Esophagus muscularis mucosa (tissue), 4 donors: ENCODE measurements at regions not wholly inside any gene's neighbourhood (a gene's known extent, or its start where the extent isn't known, plus 50 kb on each side); places are given as distances from the start of the nearest gene placed in this dataset.

ENCODE experiments used
- DNase-seq: peaks from one replicate; pipeline ENCODE4 v3.0.0-alpha.2; 2017; ENCODE audit errors: extremely low spot score
- H3K27ac ChIP-seq, 4 donors: fragments of 200-600 bp; sonication (generic); replicated peaks in 1 of 4; 1 replicate in 3 of 4; 2 replicates in 1 of 4; pipeline ENCODE4 v1.5.1; 2016 to 2019; ENCODE audit warnings: mild to moderate bottlenecking in 1 of 4
- H3K27me3 ChIP-seq, 4 donors: fragments of 200-600 bp; sonication (generic); one replicate each; pipeline versions ENCODE4 v1.5.1 to v1.6.0; 2016 to 2019
- H3K36me3 ChIP-seq, 4 donors: fragments of 200-600 bp; sonication (generic); one replicate each; pipeline ENCODE4 v1.5.1; 2016 to 2019
- H3K4me1 ChIP-seq, 4 donors: fragments of 200-600 bp; sonication (generic); one replicate each; pipeline ENCODE4 v1.5.1; 2016 to 2019
- H3K4me3 ChIP-seq, 4 donors: fragments of 200-600 bp; sonication (generic); 1 replicate in 2 of 4; 2 replicates in 2 of 4; pipeline ENCODE4 v1.5.1; 2016 to 2019; ENCODE audit warnings: mild to moderate bottlenecking in 4 of 4, moderate library complexity in 1 of 4
- H3K9me3 ChIP-seq, 4 donors: fragments of 200-600 bp; sonication (generic); 1 replicate in 3 of 4; 2 replicates in 1 of 4; pipeline ENCODE4 v1.5.1; 2016 to 2019
- EP300 ChIP-seq: sonication (generic); formaldehyde crosslinking; IDR thresholded peaks from one replicate; pipeline ENCODE4 v1.6.1; 2017; ENCODE audit warnings: antibody characterized with exemption
- POLR2A ChIP-seq: fragments of 450-650 bp; IDR thresholded peaks from one replicate; pipeline ENCODE4 v1.6.1; 2017; ENCODE audit warnings: antibody characterized with exemption, moderate library complexity, mild to moderate bottlenecking, low read depth
- POLR2AphosphoS5 ChIP-seq, 2 donors: sonication (generic); formaldehyde crosslinking; IDR thresholded peaks; one replicate each; pipeline ENCODE4 v1.6.1; 2017; ENCODE audit warnings: antibody characterized with exemption in 2 of 2
- WGBS: methylation state at CpG from one replicate; pipeline ENCODE4 v1.1.5; 2018; 5-methylcytosine and 5-hydroxymethylcytosine counted together
- intact Hi-C: fragments of 100-400 bp; cut with DNase I; formaldehyde crosslinking; loops from one replicate; pipeline ENCODE4 v1.15.1; 2023
- TF ChIP-seq, protein P1 (sequence below), 3 experiments: fragments of 200-600 bp in 2 of 3; fragments of 450-650 bp in 1 of 3; sonication (generic) in 2 of 3; IDR thresholded peaks; one replicate each; pipeline ENCODE4 v1.5.1; 2017 to 2019; ENCODE audit warnings: antibody characterized with exemption in 3 of 3, mild to moderate bottlenecking in 2 of 3, moderate library complexity in 1 of 3

DNA sequence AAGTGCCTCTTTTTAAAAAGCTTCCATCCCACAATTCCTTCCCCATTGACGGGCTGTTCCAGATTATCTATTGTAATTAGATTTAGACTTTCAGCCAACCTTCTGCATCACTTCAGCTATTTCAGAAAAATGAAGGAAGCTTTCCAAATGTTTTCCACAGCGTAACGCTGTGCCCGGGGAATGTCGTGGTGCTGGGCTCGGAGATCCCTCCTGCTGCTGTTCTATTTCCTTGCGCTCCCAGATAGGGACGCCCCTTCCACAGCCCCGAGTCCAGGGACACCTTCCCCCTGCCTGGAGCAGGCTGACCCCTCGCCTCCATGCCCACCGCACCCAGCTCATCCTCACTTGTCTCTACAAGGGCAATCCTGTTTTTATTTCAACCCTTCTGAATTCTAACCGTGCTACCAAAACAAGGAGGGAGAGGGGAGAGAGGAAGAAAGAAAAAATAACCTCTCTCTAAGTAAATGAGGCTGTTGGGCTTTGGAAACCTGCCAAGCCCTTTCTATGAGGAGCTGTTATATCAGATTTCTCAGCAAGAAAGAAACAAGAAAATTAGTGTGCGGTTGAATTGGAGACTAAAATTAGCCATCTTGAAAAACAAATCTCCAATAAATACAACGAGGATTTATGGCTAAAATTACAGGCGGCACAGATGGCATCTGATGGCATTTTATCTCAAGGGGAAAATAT, 366.9 kb downstream of the BRD1 start:
- intact Hi-C loops = no loop called here
- TF ChIP-seq, protein P1, sequence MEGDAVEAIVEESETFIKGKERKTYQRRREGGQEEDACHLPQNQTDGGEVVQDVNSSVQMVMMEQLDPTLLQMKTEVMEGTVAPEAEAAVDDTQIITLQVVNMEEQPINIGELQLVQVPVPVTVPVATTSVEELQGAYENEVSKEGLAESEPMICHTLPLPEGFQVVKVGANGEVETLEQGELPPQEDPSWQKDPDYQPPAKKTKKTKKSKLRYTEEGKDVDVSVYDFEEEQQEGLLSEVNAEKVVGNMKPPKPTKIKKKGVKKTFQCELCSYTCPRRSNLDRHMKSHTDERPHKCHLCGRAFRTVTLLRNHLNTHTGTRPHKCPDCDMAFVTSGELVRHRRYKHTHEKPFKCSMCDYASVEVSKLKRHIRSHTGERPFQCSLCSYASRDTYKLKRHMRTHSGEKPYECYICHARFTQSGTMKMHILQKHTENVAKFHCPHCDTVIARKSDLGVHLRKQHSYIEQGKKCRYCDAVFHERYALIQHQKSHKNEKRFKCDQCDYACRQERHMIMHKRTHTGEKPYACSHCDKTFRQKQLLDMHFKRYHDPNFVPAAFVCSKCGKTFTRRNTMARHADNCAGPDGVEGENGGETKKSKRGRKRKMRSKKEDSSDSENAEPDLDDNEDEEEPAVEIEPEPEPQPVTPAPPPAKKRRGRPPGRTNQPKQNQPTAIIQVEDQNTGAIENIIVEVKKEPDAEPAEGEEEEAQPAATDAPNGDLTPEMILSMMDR (IDR thresholded peaks at IDR 0.05) = no peak
- no peak for TF ChIP-seq POLR2AphosphoS5 (IDR thresholded peaks at IDR 0.05)
- TF ChIP-seq POLR2A = no peak
- TF ChIP-seq EP300 = no peak
- WGBS = 29% methylated on average over 15 of the region's 15 CpGs
- Histone ChIP-seq H3K9me3 (no peaks in the 10 kb centered on the region), H3K27ac (no peak overlapping the region), H3K4me3 (no peak overlapping the region), H3K36me3 (no peaks in the 10 kb centered on the region), H3K27me3 (peaks cover 0 to 64% (median 2%) of the 10 kb centered on the region in 4 donors), H3K4me1 (no peaks in the 10 kb centered on the region)
- no peak for DNase-seq

DNA sequence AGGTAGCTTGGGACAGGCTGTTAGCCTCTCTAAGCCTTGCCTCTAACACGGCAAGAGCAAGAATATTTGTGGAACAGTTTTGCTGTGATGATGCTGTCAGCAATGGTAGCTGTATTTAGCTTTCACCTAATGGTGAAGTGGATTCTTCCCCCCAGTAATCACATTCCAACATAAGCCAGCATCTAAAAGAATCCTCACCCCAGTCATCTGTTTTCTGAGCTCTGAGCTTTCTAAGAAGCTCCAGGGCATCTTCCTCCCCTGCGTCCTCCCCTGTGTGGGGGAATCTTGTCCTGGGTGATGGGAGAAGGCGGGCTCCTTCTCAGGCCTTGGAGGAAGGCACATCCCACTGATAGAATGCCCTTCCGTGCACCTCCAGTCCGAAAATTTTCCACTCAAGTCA, 367.6 kb downstream of the BRD1 start:
- no peaks in the 10 kb centered on the region for H3K36me3 ChIP-seq
- H3K4me3 ChIP-seq = no peak overlapping the region
- intact Hi-C loops = no loop called here
- WGBS = 50% methylated on average over 5 of the region's 5 CpGs
- H3K9me3 ChIP-seq = no peaks in the 10 kb centered on the region
- H3K4me1 ChIP-seq = no peaks in the 10 kb centered on the region
- peaks cover 0 to 67% (median 2%) of the 10 kb centered on the region in 4 donors for H3K27me3 ChIP-seq
- no peak overlapping the region for H3K27ac ChIP-seq
- DNase-seq = no peak
- TF ChIP-seq POLR2AphosphoS5 (IDR thresholded peaks at IDR 0.05) = no peak
- no peak for TF ChIP-seq EP300
- TF ChIP-seq, protein P1 (IDR thresholded peaks at IDR 0.05) = no peak
- TF ChIP-seq POLR2A = no peak

DNA sequence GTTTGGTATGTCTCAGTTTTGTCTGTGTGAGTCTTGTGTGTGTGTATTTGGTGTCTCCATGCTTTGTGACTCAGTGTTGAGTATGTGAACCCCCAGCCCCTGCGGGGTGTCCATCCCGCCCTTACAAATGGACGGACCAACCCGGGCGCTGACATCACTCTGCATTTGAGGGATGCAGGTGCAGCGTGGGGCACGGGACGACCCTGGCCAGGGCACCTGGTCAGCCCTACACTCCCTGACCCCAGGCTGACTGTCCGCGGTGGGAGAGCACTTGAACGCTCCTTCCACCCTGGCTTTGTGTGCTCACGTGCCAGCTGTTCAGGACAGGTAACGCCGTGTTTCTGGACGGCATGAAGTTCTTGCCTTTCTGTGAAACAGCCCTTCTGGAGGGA, 369.0 kb downstream of the BRD1 start:
- TF ChIP-seq POLR2A (no peak), EP300 (no peak), POLR2AphosphoS5 (IDR thresholded peaks at IDR 0.05) (no peak)
- TF ChIP-seq, protein P1 (IDR thresholded peaks at IDR 0.05) = no peak
- Histone ChIP-seq H3K36me3 (no peaks in the 10 kb centered on the region), H3K4me1 (no peaks in the 10 kb centered on the region), H3K4me3 (no peak overlapping the region), H3K9me3 (no peaks in the 10 kb centered on the region), H3K27ac (no peak overlapping the region), H3K27me3 (peaks cover 0 to 66% (median 2%) of the 10 kb centered on the region in 4 donors)
- 92% methylated on average over 9 of the region's 15 CpGs for WGBS
- DNase-seq = no peak
- intact Hi-C loops = no loop called here

DNA sequence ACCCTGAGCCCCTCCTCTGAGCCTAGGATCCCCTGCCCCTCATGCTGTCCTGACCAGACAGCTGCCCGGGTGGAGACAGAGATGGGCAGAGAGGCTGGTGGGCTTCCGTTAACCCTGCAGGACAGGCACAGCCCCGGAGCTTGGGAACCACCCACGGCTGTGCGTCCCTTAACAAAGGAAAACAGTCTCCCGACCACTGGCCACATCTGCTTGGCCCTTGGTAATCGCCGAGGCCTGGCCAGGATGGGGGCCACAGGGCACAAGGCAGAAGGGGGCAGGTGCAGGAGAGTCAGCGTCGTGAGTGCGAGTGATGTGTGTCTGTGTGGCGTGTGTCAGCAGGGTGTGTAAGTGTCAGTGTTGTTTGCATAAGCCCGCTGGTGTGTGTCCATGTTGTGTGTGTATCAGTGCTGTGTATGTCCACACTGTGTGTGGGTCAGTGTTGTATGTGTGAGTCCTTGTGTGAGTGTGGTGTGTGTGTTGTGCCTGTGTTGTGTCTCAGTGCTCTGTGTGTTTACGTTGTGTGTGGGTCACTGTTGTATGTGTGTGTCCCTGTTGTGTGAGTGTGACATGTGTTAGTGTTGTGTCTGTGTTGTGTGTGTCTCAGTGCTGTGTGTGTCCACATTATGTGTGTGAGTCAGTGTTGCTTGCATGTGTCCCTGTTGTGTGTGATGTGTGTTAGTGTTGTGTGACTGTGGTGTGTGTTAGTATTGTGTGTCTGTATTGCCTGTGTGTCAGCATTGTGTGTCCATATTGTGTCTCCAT, 369.5 kb downstream of the BRD1 start:
- intact Hi-C loops = no loop called here
- Histone ChIP-seq H3K27me3 (peaks cover 0 to 69% (median 2%) of the 10 kb centered on the region in 4 donors), H3K4me3 (no peak overlapping the region), H3K4me1 (no peaks in the 10 kb centered on the region), H3K9me3 (no peaks in the 10 kb centered on the region), H3K27ac (no peak overlapping the region), H3K36me3 (no peaks in the 10 kb centered on the region)
- TF ChIP-seq, protein P1 (IDR thresholded peaks at IDR 0.05) = no peak
- TF ChIP-seq POLR2A = no peak
- no peak for TF ChIP-seq POLR2AphosphoS5 (IDR thresholded peaks at IDR 0.05)
- TF ChIP-seq EP300 = no peak
- DNase-seq = no peak
- 77% methylated on average over 14 of the region's 14 CpGs for WGBS
